ENCODE measurements at regions not wholly inside any gene's neighbourhood (a gene's known extent, or its start where the extent isn't known, plus 50 kb on each side); places are given as distances from the start of the nearest gene placed in this dataset.

DNA sequence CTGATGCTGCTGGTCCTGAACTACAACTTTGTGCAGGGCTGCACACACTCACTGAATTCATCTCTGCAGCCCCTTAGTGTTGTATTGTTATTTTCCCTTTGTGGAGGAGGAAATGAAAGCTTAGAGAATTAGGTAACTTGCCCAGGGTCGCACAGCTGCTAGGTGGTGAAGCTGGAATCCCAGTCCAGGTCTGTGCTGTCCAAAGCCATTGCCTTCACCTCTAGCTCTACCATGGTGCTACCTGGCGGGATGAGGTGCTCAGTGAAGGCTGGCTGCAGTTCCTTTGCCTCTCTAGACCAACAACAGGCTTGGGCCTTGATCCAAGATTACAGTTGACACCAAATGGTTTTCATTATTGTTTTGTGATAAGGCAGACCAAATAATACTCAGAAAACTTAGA lies 177.8 kb upstream of the PITX1 start:
- H3K4me1 Mint-ChIP-seq (ENCODE audit: low read depth): no peaks in the 10 kb centered on the region
- no peak overlapping the region for H3K27ac Mint-ChIP-seq
- peaks cover 16% of the 10 kb centered on the region for H3K27me3 Mint-ChIP-seq (ENCODE audit: low read depth)
- no peak overlapping the region for H3K4me3 Mint-ChIP-seq
- POLR2A ChIA-PET: no interaction called here
- ATAC-seq (no peak), DNase-seq (no peak)
- CTCF ChIA-PET: no interaction called here
- H3K36me3 Mint-ChIP-seq (ENCODE audit: low read depth): no peaks in the 10 kb centered on the region
- no peaks in the 10 kb centered on the region for H3K9me3 Mint-ChIP-seq (ENCODE audit: insufficient read depth)

DNA sequence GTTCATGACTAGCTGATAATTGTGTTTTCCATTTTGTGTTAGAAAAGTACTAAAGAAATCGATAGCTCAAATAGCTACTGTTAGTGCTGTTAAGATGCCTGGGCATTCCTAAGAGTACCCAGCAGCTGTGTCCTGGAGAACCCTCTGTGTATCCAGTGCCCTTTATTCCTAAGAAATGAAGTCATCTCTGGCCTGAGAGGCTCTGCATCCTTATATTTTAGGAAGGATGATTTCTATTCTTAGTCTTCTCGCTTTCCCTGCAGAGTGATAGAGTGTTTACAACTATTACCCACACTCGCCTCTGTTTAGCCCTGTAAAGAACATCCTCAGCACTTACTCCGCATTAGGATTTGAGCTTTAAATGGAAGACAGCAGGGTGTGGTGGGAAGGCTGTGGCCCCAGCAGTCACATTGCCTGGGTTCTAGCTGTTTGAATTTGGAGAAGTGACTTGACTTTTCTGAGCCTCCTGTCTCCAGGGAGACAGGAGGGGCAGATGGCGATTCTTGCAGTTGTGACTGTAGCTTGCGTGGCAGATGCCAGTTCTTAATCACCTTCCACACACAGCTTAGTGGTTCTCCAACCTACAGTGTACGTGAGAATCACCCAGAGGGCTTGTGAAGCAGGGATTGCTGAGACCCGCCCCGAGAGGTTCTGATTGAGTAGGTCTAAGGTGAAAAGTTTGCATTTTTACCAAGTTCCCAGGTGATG lies 177.2 kb upstream of the PITX1 start:
- H3K4me3 Mint-ChIP-seq: no peak overlapping the region
- peaks cover 19% of the 10 kb centered on the region for H3K27me3 Mint-ChIP-seq (ENCODE audit: low read depth)
- CTCF ChIA-PET: no interaction called here
- no peaks in the 10 kb centered on the region for H3K9me3 Mint-ChIP-seq (ENCODE audit: insufficient read depth)
- no peaks in the 10 kb centered on the region for H3K4me1 Mint-ChIP-seq (ENCODE audit: low read depth)
- DNase-seq (no peak), ATAC-seq (no peak)
- POLR2A ChIA-PET: interaction anchor here (0.6 kb wide), 1 partner anchor 53 kb away, joined by 3 read pairs; no protein-coding TSS in a partner anchor
- H3K27ac Mint-ChIP-seq: no peak overlapping the region
- no peaks in the 10 kb centered on the region for H3K36me3 Mint-ChIP-seq (ENCODE audit: low read depth)

DNA sequence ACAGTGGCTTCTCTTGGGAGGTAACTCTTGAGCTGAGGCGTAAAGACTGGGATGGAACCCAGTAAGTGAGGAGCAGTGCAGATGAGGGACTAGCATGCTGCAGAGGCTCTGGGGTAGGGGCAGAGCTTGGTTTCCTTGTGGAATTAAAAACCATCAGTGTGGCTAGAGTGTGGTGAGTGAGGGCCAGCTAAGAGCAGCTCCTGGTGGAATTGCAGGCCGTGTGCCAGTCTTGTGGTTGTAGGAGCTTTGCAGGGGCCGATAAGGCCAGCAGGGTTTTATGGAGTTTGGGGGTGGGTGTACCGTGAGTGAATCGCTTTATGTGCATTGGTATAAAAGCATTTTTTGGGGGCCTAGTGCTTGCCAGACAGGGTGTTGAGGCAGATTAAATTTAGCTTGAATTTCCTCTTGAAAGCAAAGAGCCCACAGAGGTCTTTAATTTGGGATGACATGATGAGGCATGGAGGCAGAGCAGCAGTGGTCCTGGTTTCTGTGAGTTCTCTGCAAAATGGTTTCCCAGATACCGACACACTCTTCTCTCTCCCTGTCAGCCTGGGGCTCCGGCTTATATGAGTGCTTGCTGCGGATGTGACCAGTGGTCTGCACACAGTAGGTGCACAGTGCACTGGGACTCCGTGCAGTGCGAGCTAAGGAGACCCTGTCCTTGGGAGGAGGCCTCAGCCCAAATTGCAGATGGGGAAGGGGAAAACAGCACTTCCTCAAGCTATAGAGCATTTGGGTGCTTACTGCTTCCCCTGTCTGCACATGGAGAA lies 176.4 kb upstream of the PITX1 start:
- Mint-ChIP-seq H3K4me1 (ENCODE audit: low read depth) (no peaks in the 10 kb centered on the region), H3K4me3 (no peak overlapping the region), H3K27me3 (ENCODE audit: low read depth) (peaks cover 14% of the 10 kb centered on the region), H3K27ac (no peak overlapping the region), H3K36me3 (ENCODE audit: low read depth) (no peaks in the 10 kb centered on the region), H3K9me3 (ENCODE audit: insufficient read depth) (no peaks in the 10 kb centered on the region)
- DNase-seq (no peak), ATAC-seq (no peak)
- CTCF ChIA-PET: interaction anchor here (1.4 kb wide), 1 partner anchor 215 kb away, joined by 3 read pairs; no protein-coding TSS in a partner anchor
- POLR2A ChIA-PET: interaction anchor here (0.6 kb wide), 1 partner anchor 54 kb away, joined by 3 read pairs; no protein-coding TSS in a partner anchor

DNA sequence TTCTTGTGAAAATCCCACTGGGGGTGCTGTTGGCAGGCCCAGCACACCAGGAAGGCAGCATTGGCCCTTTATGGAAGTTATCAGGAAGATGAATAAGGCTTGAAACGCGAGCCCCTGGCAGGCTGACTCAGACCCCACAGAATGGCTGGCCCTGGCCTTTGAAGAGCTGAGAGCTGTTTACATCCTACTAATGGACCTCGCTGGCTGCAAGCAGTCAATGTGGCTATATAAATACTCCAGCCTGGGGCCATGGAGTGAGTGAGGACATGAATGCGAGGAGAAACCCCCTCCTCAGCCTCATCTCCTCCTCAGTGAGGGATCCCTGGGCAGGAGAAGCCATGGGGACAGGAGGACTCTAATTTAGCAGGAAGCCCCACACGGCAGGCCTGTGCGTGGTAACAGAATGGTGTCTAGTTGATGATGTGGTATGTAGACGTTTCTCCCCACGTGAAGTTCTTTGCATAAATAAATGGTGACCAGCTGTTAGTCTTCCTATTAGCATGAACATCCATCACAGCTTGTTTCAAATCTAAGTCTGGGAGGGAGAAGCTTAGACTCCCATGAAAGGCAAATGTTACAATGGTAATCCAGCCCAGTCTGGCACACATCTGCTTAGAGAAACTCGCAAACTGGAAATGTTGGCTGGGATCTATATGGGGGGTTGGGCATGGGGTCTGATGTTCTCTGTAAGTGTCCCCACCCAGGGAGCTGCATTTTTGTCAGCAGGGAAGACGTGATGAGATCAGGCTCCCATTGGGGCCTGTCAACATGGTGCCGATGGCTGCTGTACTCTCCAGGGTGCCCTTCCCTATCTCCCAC lies 175.1 kb upstream of the PITX1 start:
- ChIA-PET POLR2A (no interaction called here), CTCF (interaction anchor here (1.4 kb wide), 1 partner anchor 217 kb away, joined by 3 read pairs; no protein-coding TSS in a partner anchor)
- ATAC-seq (no peak), DNase-seq (no peak)
- Mint-ChIP-seq H3K4me1 (ENCODE audit: low read depth) (no peaks in the 10 kb centered on the region), H3K36me3 (ENCODE audit: low read depth) (no peaks in the 10 kb centered on the region), H3K9me3 (ENCODE audit: insufficient read depth) (no peaks in the 10 kb centered on the region), H3K4me3 (no peak overlapping the region), H3K27ac (no peak overlapping the region), H3K27me3 (ENCODE audit: low read depth) (peaks cover 11% of the 10 kb centered on the region)

DNA sequence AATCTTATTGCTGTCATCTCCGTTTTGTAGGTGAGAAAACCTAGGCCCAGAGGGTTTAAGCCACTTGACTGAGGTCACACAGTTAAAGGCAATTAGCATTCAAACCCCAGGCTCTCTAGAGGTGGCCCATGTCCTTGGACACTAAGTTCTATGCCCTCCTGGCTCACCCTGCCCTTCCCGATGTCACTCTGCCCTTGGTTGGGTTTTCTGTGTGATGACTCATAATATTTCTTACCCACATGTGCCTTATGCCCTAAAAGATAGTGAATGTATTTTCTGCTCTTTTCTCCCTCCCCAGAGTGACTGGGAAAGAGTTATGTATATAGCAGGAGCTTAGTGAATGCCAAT lies 174.5 kb upstream of the PITX1 start:
- peaks cover 17% of the 10 kb centered on the region for H3K27me3 Mint-ChIP-seq (ENCODE audit: low read depth)
- H3K36me3 Mint-ChIP-seq (ENCODE audit: low read depth): no peaks in the 10 kb centered on the region
- no peak overlapping the region for H3K4me3 Mint-ChIP-seq
- no peak for DNase-seq
- no peak for ATAC-seq
- H3K27ac Mint-ChIP-seq: no peak overlapping the region
- no peaks in the 10 kb centered on the region for H3K4me1 Mint-ChIP-seq (ENCODE audit: low read depth)
- CTCF ChIA-PET: no interaction called here
- no peaks in the 10 kb centered on the region for H3K9me3 Mint-ChIP-seq (ENCODE audit: insufficient read depth)
- POLR2A ChIA-PET: no interaction called here

DNA sequence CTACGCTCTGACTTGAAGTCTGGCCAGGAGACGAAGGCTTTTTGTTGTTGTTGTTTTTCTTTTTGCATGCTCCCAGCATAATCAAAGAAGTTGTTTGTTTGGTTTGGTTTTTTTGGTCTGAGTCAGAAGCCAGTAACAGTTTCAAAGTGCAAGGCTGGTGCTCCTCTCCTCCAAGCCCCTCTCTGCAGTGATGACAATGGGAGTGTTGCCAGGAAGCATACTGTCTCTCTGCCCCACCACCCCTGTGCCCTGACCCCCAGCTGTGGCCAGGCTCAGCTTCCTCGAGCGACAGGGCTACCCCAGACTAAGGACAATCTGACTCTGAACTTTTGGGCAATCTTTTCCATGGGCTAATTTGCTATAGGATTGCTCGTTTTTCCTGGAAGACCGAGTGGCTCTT lies 173.8 kb upstream of the PITX1 start:
- CTCF ChIA-PET: no interaction called here
- no peak for ATAC-seq
- no peak overlapping the region for H3K4me3 Mint-ChIP-seq

DNA sequence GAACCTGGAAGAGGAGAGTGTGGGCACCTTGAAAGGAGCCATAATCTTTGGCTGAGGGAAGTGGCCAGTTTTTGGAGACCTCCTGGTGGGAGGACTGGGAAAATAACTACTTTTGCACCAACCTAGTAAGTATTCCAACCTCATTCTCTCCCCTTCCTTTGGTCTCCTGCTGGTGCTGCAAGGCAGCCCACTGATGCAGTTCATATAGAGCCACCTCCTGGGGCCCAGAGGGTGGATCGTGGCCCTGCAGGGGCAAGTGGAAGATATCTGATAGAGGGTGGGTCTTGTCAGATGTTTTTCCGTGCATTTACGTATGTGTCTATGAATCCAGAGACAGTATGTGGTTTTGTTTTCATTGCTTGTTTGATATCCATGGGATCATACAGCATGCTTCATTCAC lies 172.8 kb upstream of the PITX1 start:
- no peak overlapping the region for H3K4me3 Mint-ChIP-seq
- ChIA-PET CTCF (no interaction called here), POLR2A (no interaction called here)
- H3K27me3 Mint-ChIP-seq (ENCODE audit: low read depth): peaks cover 28% of the 10 kb centered on the region
- no peaks in the 10 kb centered on the region for H3K4me1 Mint-ChIP-seq (ENCODE audit: low read depth)
- peaks cover 2% of the 10 kb centered on the region for H3K36me3 Mint-ChIP-seq (ENCODE audit: low read depth)
- DNase-seq: no peak
- H3K27ac Mint-ChIP-seq: no peak overlapping the region
- ATAC-seq: no peak
- no peaks in the 10 kb centered on the region for H3K9me3 Mint-ChIP-seq (ENCODE audit: insufficient read depth)

More for the DNA sequence above, 173.8 kb upstream of the PITX1 start:
- H3K36me3 Mint-ChIP-seq (ENCODE audit: low read depth): no peaks in the 10 kb centered on the region
- peaks cover 19% of the 10 kb centered on the region for H3K27me3 Mint-ChIP-seq (ENCODE audit: low read depth)
- no peaks in the 10 kb centered on the region for H3K4me1 Mint-ChIP-seq (ENCODE audit: low read depth)
- H3K27ac Mint-ChIP-seq: no peak overlapping the region
- no peaks in the 10 kb centered on the region for H3K9me3 Mint-ChIP-seq (ENCODE audit: insufficient read depth)
- POLR2A ChIA-PET: no interaction called here
- DNase-seq: no peak

DNA sequence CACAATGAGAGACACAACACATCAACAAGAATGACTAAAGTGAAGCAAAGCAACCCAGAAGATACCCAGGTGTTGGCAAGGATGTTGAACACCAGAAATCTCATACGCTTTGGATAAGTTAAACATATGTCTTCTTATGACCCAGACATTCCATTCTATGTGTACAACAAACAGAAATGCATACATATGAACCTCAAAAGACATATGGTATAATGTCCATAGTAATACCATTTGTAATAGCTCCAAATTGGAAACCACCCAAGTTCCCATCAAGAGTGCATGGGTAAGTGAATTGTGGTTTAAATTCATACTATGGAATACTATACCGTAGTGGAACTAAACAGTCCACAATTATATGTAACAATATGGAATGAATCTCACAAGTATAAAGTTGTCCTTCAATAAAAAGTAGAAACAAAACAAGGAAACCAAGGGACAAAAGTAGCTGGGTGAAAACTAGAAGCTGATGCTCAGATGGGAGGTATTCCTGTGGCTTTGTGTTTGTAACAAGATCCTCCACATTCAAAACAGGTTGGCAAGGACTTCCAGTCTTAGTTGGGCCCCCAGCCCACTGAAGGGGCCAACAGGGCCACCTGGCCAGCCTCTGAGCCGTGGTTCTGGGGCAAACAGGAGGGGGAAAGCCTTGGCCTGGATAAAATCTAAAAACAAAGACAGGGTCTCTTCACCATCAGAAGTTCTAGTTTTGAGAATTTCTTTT lies 171.8 kb upstream of the PITX1 start:
- Mint-ChIP-seq H3K4me1 (ENCODE audit: low read depth) (no peaks in the 10 kb centered on the region), H3K4me3 (no peak overlapping the region), H3K36me3 (ENCODE audit: low read depth) (peaks cover 2% of the 10 kb centered on the region), H3K9me3 (ENCODE audit: insufficient read depth) (no peaks in the 10 kb centered on the region), H3K27me3 (ENCODE audit: low read depth) (peaks cover 27% of the 10 kb centered on the region), H3K27ac (no peak overlapping the region)
- ATAC-seq (no peak), DNase-seq (no peak)
- POLR2A ChIA-PET: no interaction called here
- CTCF ChIA-PET: interaction anchor here (1.1 kb wide), 1 partner anchor 219 kb away, joined by 3 read pairs; no protein-coding TSS in a partner anchor

DNA sequence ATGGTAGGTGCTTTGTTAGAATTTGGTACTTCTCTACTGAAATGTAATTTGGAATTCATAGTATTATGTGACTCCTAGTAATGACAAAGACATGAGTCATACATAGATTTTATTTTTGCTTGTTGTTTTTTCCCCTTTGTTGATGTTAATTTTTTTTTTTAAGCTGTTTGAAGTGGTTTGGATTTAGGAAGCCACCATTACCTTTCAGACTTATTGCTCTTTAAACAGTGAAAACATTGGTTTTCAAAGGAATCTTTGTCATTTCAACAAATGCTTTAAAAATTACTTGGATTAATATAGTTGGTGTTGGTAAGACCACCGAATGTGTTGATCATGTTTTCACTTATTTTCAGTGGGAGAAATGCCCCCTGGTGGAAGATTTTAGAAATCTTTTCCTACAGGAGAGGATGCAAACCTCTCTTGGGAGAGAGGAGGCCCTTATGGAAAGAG lies 170.1 kb upstream of the PITX1 start:
- no peak for DNase-seq
- no peak overlapping the region for H3K27ac Mint-ChIP-seq
- peaks cover 2% of the 10 kb centered on the region for H3K36me3 Mint-ChIP-seq (ENCODE audit: low read depth)
- CTCF ChIA-PET: interaction anchor here (1.0 to 3.3 kb wide), 4 partner anchors 9 to 220 kb away, joined by 3 to 17 read pairs (median 3); no protein-coding TSS in a partner anchor
- peaks cover 40% of the 10 kb centered on the region for H3K27me3 Mint-ChIP-seq (ENCODE audit: low read depth)
- H3K4me1 Mint-ChIP-seq (ENCODE audit: low read depth): no peaks in the 10 kb centered on the region
- ATAC-seq: no peak
- no peak overlapping the region for H3K4me3 Mint-ChIP-seq
- POLR2A ChIA-PET: no interaction called here
- no peaks in the 10 kb centered on the region for H3K9me3 Mint-ChIP-seq (ENCODE audit: insufficient read depth)

DNA sequence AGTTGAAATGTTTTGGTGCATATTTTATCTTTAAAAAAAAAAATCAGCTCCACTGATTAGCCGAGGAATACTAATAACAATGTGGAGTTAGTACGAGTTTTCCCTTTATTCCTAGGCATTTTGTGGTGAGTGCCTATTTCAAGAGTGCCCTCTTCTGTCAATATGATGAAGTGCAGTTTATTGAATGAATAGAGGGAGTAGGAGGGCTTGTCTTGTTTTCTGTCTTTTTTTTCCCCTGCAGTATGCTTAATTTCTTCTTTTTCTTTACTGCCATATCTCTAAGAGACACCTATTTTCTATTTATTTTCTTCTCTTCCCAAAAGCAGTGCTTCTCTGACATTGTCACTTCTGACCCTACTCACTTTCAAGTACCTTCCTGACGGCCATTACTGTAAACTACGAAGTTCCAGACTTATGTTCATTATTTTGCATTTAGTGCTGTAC lies 169.6 kb upstream of the PITX1 start:
- H3K27ac Mint-ChIP-seq: no peak overlapping the region
- H3K27me3 Mint-ChIP-seq (ENCODE audit: low read depth): peaks cover 46% of the 10 kb centered on the region
- CTCF ChIA-PET: interaction anchor here (1.0 to 3.3 kb wide), 8 partner anchors 9 to 128 kb away, joined by 3 to 17 read pairs (median 3); no protein-coding TSS in a partner anchor
- POLR2A ChIA-PET: no interaction called here
- no peak for DNase-seq
- H3K9me3 Mint-ChIP-seq (ENCODE audit: insufficient read depth): no peaks in the 10 kb centered on the region
- ATAC-seq: no peak
- H3K36me3 Mint-ChIP-seq (ENCODE audit: low read depth): peaks cover 2% of the 10 kb centered on the region
- H3K4me3 Mint-ChIP-seq: no peak overlapping the region
- H3K4me1 Mint-ChIP-seq (ENCODE audit: low read depth): no peaks in the 10 kb centered on the region

DNA sequence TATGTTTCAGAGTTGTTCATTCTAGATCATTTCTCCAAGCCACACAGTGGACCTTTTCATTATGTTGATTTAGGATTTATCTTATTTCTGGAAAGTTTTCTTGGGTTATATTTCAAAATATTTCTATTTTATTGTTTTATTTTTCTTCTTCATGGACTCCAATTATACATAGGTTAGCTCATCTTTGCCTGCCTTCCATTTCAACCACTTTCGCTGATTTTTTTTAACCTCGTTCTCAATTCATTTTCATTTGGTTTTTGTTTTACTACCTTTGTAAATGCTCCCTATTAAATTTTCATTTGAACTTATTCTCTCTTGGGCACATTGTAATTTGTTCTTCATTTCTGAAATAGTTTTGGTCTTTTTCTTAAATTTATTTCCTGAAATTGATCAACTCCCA lies 169.0 kb upstream of the PITX1 start:
- no peak for DNase-seq
- ChIA-PET POLR2A (no interaction called here), CTCF (interaction anchor here (1.0 to 3.3 kb wide), 6 partner anchors 9 to 128 kb away, joined by 3 to 17 read pairs (median 3); no protein-coding TSS in a partner anchor)
- H3K27me3 Mint-ChIP-seq (ENCODE audit: low read depth): peaks cover 52% of the 10 kb centered on the region
- no peaks in the 10 kb centered on the region for H3K9me3 Mint-ChIP-seq (ENCODE audit: insufficient read depth)
- H3K4me3 Mint-ChIP-seq: no peak overlapping the region
- no peak for ATAC-seq
- no peaks in the 10 kb centered on the region for H3K4me1 Mint-ChIP-seq (ENCODE audit: low read depth)
- peaks cover 2% of the 10 kb centered on the region for H3K36me3 Mint-ChIP-seq (ENCODE audit: low read depth)
- H3K27ac Mint-ChIP-seq: no peak overlapping the region
